IMR-90 (cell line): ENCODE measurements at regions not wholly inside any gene's neighbourhood (a gene's known extent, or its start where the extent isn't known, plus 50 kb on each side); places are given as distances from the start of the nearest gene placed in this dataset.

Experiments
- ATAC-seq: fragments of 200-7000 bp; cut with Tn5 transposase; 2 replicates; pipeline ENCODE4 v1.9.1; 2020; ENCODE audit warnings: low read depth, mild to moderate bottlenecking, moderate library complexity
- BruUV-seq: library from RNA; stranded (reverse); fragments of 400-500 nt; replicated peaks from 2 replicates; lab custom pipeline; 2021; lab: Mats Ljungman, UMichigan
- CTCF ChIA-PET: fragments of 300-600 bp; formaldehyde crosslinking; extraction: SDS; loops from one replicate; lab custom pipeline; 2021; ENCODE audit warnings: antibody characterized with exemption; lab: Yijun Ruan, JAX
- POLR2A ChIA-PET: fragments of 300-600 bp; sonication (Branson Sonifier 250); formaldehyde crosslinking; loops from one replicate; lab custom pipeline; 2022; ENCODE audit warnings: antibody characterized with exemption; ENCODE audit not compliant: unreplicated experiment; lab: Charles Lee
- DNase-seq: peaks from one replicate; pipeline ENCODE4 v3.0.0; 2013
- H2AFZ ChIP-seq: replicated peaks from 2 replicates; pipeline ENCODE3; 2013; ENCODE audit warnings: low read length, mild to moderate bottlenecking; ENCODE audit not compliant: poor library complexity
- H2AK5ac ChIP-seq: 2 replicates; pipeline ENCODE4 v1.6.1; 2013; ENCODE audit warnings: low read depth, low read length, inconsistent platforms
- H2AK9ac ChIP-seq: replicated peaks from 2 replicates; pipeline ENCODE3; 2013; ENCODE audit warnings: mild to moderate bottlenecking, low read depth, low read length, moderate library complexity; ENCODE audit not compliant: poor library complexity
- H2BK120ac ChIP-seq: 2 replicates; pipeline ENCODE4 v1.6.1; 2013; ENCODE audit warnings: low read depth, low read length, inconsistent platforms
- H2BK15ac ChIP-seq: 3 replicates; pipeline ENCODE4 v1.6.1; 2013; ENCODE audit warnings: low read depth, low read length, inconsistent platforms
- H2BK20ac ChIP-seq: 2 replicates; pipeline ENCODE4 v1.6.1; 2013; ENCODE audit warnings: low read depth, mild to moderate bottlenecking, inconsistent platforms, low read length, moderate library complexity
- H2BK5ac ChIP-seq: 2 replicates; pipeline ENCODE4 v1.6.1; 2013; ENCODE audit warnings: mild to moderate bottlenecking, low read depth, low read length, inconsistent platforms; ENCODE audit not compliant: poor library complexity, severe bottlenecking
- H3K14ac ChIP-seq: replicated peaks from 2 replicates; pipeline ENCODE4 v1.6.1; 2013; ENCODE audit warnings: low read depth, low read length, inconsistent platforms
- H3K18ac ChIP-seq: 2 replicates; pipeline ENCODE4 v1.6.1; 2013; ENCODE audit warnings: low read depth, low read length, control low read depth
- H3K23ac ChIP-seq: 2 replicates; pipeline ENCODE4 v1.6.1; 2013; ENCODE audit warnings: low read depth, low read length, inconsistent platforms
- H3K27ac ChIP-seq: 2 replicates; pipeline ENCODE4 v1.5.1; 2013; ENCODE audit warnings: mild to moderate bottlenecking, control low read depth, low read length; ENCODE audit not compliant: insufficient read depth
- H3K27me3 ChIP-seq: 2 replicates; pipeline ENCODE4 v1.6.1; 2013; ENCODE audit warnings: low read length; ENCODE audit not compliant: control insufficient read depth, insufficient read depth
- H3K36me3 ChIP-seq: 2 replicates; pipeline ENCODE4 v1.6.1; 2013; ENCODE audit warnings: low read length, mixed read lengths; ENCODE audit not compliant: control insufficient read depth, insufficient read depth
- H3K4ac ChIP-seq: 2 replicates; pipeline ENCODE4 v1.6.1; 2013; ENCODE audit warnings: low read depth, low read length, inconsistent platforms
- H3K4me1 ChIP-seq: 2 replicates; pipeline ENCODE4 v1.6.1; 2013; ENCODE audit warnings: low read length, mixed read lengths; ENCODE audit not compliant: control insufficient read depth, insufficient read depth
- H3K4me2 ChIP-seq: 2 replicates; pipeline ENCODE4 v1.6.1; 2013; ENCODE audit warnings: low read depth, mild to moderate bottlenecking, control low read depth, low read length, moderate library complexity
- H3K4me3 ChIP-seq: 2 replicates; pipeline ENCODE4 v1.5.1; 2013; ENCODE audit warnings: low read depth, mild to moderate bottlenecking, control low read depth, low read length, moderate library complexity; ENCODE audit not compliant: insufficient read depth
- H3K56ac ChIP-seq: 2 replicates; pipeline ENCODE4 v1.6.1; 2013; ENCODE audit warnings: low read length, inconsistent platforms; ENCODE audit not compliant: insufficient read depth; ENCODE audit errors: extremely low read depth
- H3K79me1 ChIP-seq, 2 experiments: 2 replicates each; pipeline ENCODE4 v1.6.1; 2013; ENCODE audit warnings: low read length in 2 of 2, inconsistent platforms in 1 of 2, low read depth in 1 of 2
- H3K9ac ChIP-seq: 2 replicates; pipeline ENCODE4 v1.6.1; 2013; ENCODE audit warnings: low read depth, low read length, control low read depth
- H3K9me1 ChIP-seq: 2 replicates; pipeline ENCODE4 v1.6.1; 2013; ENCODE audit warnings: low read length, inconsistent platforms; ENCODE audit not compliant: insufficient read depth
- H3K9me3 ChIP-seq: 2 replicates; pipeline ENCODE4 v1.6.1; 2013; ENCODE audit warnings: low read length; ENCODE audit not compliant: control insufficient read depth, insufficient read depth
- H4K20me1 ChIP-seq: 2 replicates; pipeline ENCODE4 v1.6.1; 2013; ENCODE audit warnings: low read length, inconsistent platforms; ENCODE audit not compliant: insufficient read depth
- H4K5ac ChIP-seq: 2 replicates; pipeline ENCODE4 v1.6.1; 2013; ENCODE audit warnings: mild to moderate bottlenecking, low read depth, low read length, control low read depth
- H4K8ac ChIP-seq, 2 experiments: 2 replicates each; pipeline ENCODE4 v1.6.1; 2013; ENCODE audit warnings: low read depth in 2 of 2, low read length in 2 of 2, control low read depth in 1 of 2, inconsistent platforms in 1 of 2
- H4K91ac ChIP-seq: 2 replicates; pipeline ENCODE4 v1.6.1; 2013; ENCODE audit warnings: low read depth, low read length, inconsistent platforms; ENCODE audit not compliant: insufficient read depth
- BHLHE40 ChIP-seq: fragments of 150-350 bp; IDR thresholded peaks from 2 replicates; pipeline ENCODE4 v1.6.1; 2016; ENCODE audit warnings: mild to moderate bottlenecking, low read depth, low read length
- CEBPB ChIP-seq: IDR thresholded peaks from 2 replicates; pipeline ENCODE4 v1.6.1; 2012; ENCODE audit warnings: low read depth, low read length, improper control_type of control experiment
- CHD1 ChIP-seq: IDR thresholded peaks from 2 replicates; pipeline ENCODE4 v1.6.1; 2012; ENCODE audit warnings: low read depth, low read length, improper control_type of control experiment
- ELK1 ChIP-seq: fragments of 150-350 bp; IDR thresholded peaks from 2 replicates; pipeline ENCODE4 v1.6.1; 2016; ENCODE audit warnings: low read depth, mild to moderate bottlenecking, low read length, moderate library complexity, borderline replicate concordance
- FOS ChIP-seq: fragments of 150-350 bp; IDR thresholded peaks from 2 replicates; pipeline ENCODE4 v1.6.1; 2016; ENCODE audit warnings: low read depth, low read length
- MAFK ChIP-seq: IDR thresholded peaks from 2 replicates; pipeline ENCODE4 v1.6.1; 2012; ENCODE audit warnings: low read depth, low read length, improper control_type of control experiment
- MXI1 ChIP-seq: IDR thresholded peaks from 2 replicates; pipeline ENCODE4 v1.6.1; 2012; ENCODE audit warnings: low read depth, mild to moderate bottlenecking, low read length, moderate library complexity, borderline replicate concordance
- RAD21 ChIP-seq: IDR thresholded peaks from 2 replicates; pipeline ENCODE4 v1.6.1; 2012; ENCODE audit warnings: low read length, improper control_type of control experiment
- RCOR1 ChIP-seq: IDR thresholded peaks from 2 replicates; pipeline ENCODE4 v1.6.1; 2012; ENCODE audit warnings: mild to moderate bottlenecking, low read length, improper control_type of control experiment; ENCODE audit not compliant: insufficient replicate concordance
- RFX5 ChIP-seq: IDR thresholded peaks from 2 replicates; pipeline ENCODE4 v1.8.0; 2012; ENCODE audit warnings: low read depth, mild to moderate bottlenecking, low read length, moderate library complexity
- SMC3 ChIP-seq: fragments of 150-350 bp; IDR thresholded peaks from 2 replicates; pipeline ENCODE4 v1.6.1; 2016; ENCODE audit warnings: low read depth, mild to moderate bottlenecking, antibody characterized with exemption, low read length, moderate library complexity
- USF2 ChIP-seq: fragments of 150-350 bp; IDR thresholded peaks from 2 replicates; pipeline ENCODE4 v1.6.1; 2017; ENCODE audit warnings: mild to moderate bottlenecking, antibody characterized with exemption, low read length, low read depth
- WGBS, 2 experiments: methylation state at CpG; one replicate each; pipeline versions ENCODE4 v1.1.5 to v1.1.7; 2013; ENCODE audit warnings: missing lambda C conversion rate in 2 of 2; ENCODE audit not compliant: insufficient read length in 1 of 2; ENCODE audit errors: extremely low coverage in 2 of 2; 5-methylcytosine and 5-hydroxymethylcytosine counted together
- dilution Hi-C: fragments of 300-500 bp; cut with HindIII; formaldehyde crosslinking; loops from one replicate; pipeline ENCODE4 v1.14.3; 2018; ENCODE audit warnings: low sequenced_read_pairs; ENCODE audit not compliant: unreplicated experiment
- in situ Hi-C: fragments of 300-500 bp; cut with MboI; formaldehyde crosslinking; loops from 3 replicates; pipeline ENCODE4 v1.14.3; 2019; ENCODE audit warnings: low sequenced_read_pairs, inconsistent platforms, mixed read lengths
- intact Hi-C: fragments of 100-400 bp; cut with micrococcal nuclease; formaldehyde crosslinking; loops from 2 replicates; pipeline ENCODE4 v1.10.0; 2022

- dilution Hi-C loops: no loop called here
- no peak overlapping the region for H3K4ac ChIP-seq
- peaks cover 2% of the 10 kb centered on the region; the same call in 1 of the 2 replicates for H3K9me3 ChIP-seq
- no peak overlapping the region for H3K56ac ChIP-seq
- no peak overlapping the region for H4K91ac ChIP-seq
- in situ Hi-C loops: no loop called here
- H3K14ac ChIP-seq: no peak overlapping the region
- no peak overlapping the region for H2AK9ac ChIP-seq
- no TSS peak for BruUV-seq
- no peak overlapping the region for H3K27ac ChIP-seq
- H4K20me1 ChIP-seq: no peaks in the 10 kb centered on the region
- no peak overlapping the region for H3K4me2 ChIP-seq
- H3K9ac ChIP-seq: no peak overlapping the region
- CTCF ChIA-PET: no interaction called here
- no peak overlapping the region for H4K5ac ChIP-seq
- no peaks in the 10 kb centered on the region for H3K9me1 ChIP-seq
- no CpG with 5 or more reads among the region's 2 CpGs for WGBS, 2 experiments
- no peaks in the 10 kb centered on the region for H3K36me3 ChIP-seq
- no peak overlapping the region for H3K4me3 ChIP-seq
- H2BK15ac ChIP-seq: no peak overlapping the region
- H2BK20ac ChIP-seq: no peak overlapping the region
- no peak overlapping the region for H2AK5ac ChIP-seq
- DNase-seq: no peak
- ATAC-seq: no peak
- intact Hi-C loops: no loop called here
- H2BK120ac ChIP-seq: no peak overlapping the region
- no peak overlapping the region for H2BK5ac ChIP-seq
- no peak overlapping the region for H4K8ac ChIP-seq
- H3K4me1 ChIP-seq: no peaks in the 10 kb centered on the region
- H3K23ac ChIP-seq: no peak overlapping the region
- POLR2A ChIA-PET: no interaction called here
- TF ChIP-seq CHD1 (no peak), MAFK (no peak), RAD21 (no peak), MXI1 (no peak), USF2 (no peak), SMC3 (no peak), BHLHE40 (no peak), RFX5 (no peak), ELK1 (no peak), CEBPB (no peak), FOS (no peak), RCOR1 (no peak)
- no peaks in the 10 kb centered on the region for H3K27me3 ChIP-seq
- H2AFZ ChIP-seq: no peak overlapping the region
- no peak overlapping the region for H3K18ac ChIP-seq
- no peaks in the 10 kb centered on the region for H3K79me1 ChIP-seq
Measured at GRCh38 chr18:64403784-64404503, 255.1 kb upstream of the LINC00305 start.
